HepG2 (cell line): ENCODE measurements at regions not wholly inside any gene's neighbourhood (a gene's known extent, or its start where the extent isn't known, plus 50 kb on each side); places are given as distances from the start of the nearest gene placed in this dataset.

Source experiments
- ETS1 ChIP-seq: sonication (generic); formaldehyde crosslinking; IDR thresholded peaks from 2 replicates; pipeline ENCODE4 v1.4.0; 2020; ENCODE audit warnings: missing genetic modification reagents
- FOXA1 ChIP-seq, 2 experiments: fragments of 450-650 bp in 1 of 2; sonication (generic) in 1 of 2; formaldehyde crosslinking in 1 of 2; IDR thresholded peaks; 2 replicates each; pipeline versions ENCODE4 v1.4.0 to v1.6.1; 2016 to 2020; ENCODE audit warnings: missing genetic modification reagents in 1 of 2
- FOXA3 ChIP-seq: IDR thresholded peaks from 2 replicates; pipeline ENCODE4 v1.6.1; 2016; ENCODE audit warnings: missing genetic modification reagents, missing compliant biosample characterization
- HOXD1 ChIP-seq: sonication (generic); formaldehyde crosslinking; IDR thresholded peaks from 2 replicates; pipeline ENCODE4 v1.5.0; 2020; ENCODE audit warnings: missing genetic modification reagents
- MEF2D ChIP-seq: sonication (generic); formaldehyde crosslinking; IDR thresholded peaks from 2 replicates; pipeline ENCODE4 v1.5.1; 2020; ENCODE audit warnings: mild to moderate bottlenecking, missing genetic modification reagents
- MEIS1 ChIP-seq: sonication (generic); formaldehyde crosslinking; IDR thresholded peaks from 2 replicates; pipeline ENCODE4 v1.9.0; 2021; ENCODE audit warnings: mild to moderate bottlenecking, missing genetic modification reagents, moderate library complexity, borderline replicate concordance
- NR2F1 ChIP-seq, 2 experiments: fragments of 450-650 bp in 1 of 2; formaldehyde crosslinking in 1 of 2; IDR thresholded peaks; 2 replicates each; pipeline versions ENCODE4 v1.5.0 to v1.6.1; 2016 to 2020; ENCODE audit warnings: mild to moderate bottlenecking in 1 of 2, missing compliant biosample characterization in 1 of 2, missing genetic modification reagents in 1 of 2, moderate library complexity in 1 of 2
- POLR2A ChIP-seq, 2 experiments: IDR thresholded peaks; 2 replicates each; pipeline ENCODE4 v1.6.1; 2011; ENCODE audit warnings: low read depth in 2 of 2, low read length in 2 of 2, mild to moderate bottlenecking in 1 of 2, moderate library complexity in 1 of 2; ENCODE audit not compliant: insufficient read depth in 1 of 2
- RARA ChIP-seq: IDR thresholded peaks from 2 replicates; pipeline ENCODE4 v1.6.1; 2016; ENCODE audit warnings: missing genetic modification reagents, missing compliant biosample characterization
- SATB2 ChIP-seq: sonication (generic); formaldehyde crosslinking; IDR thresholded peaks from 2 replicates; pipeline ENCODE4 v1.5.0; 2020; ENCODE audit warnings: missing genetic modification reagents
- STAT6 ChIP-seq: sonication (generic); formaldehyde crosslinking; IDR thresholded peaks from 2 replicates; pipeline ENCODE4 v1.4.0; 2020; ENCODE audit warnings: missing genetic modification reagents, mild to moderate bottlenecking, borderline replicate concordance
- XBP1 ChIP-seq: sonication (generic); formaldehyde crosslinking; IDR thresholded peaks from 2 replicates; pipeline ENCODE4 v1.5.0; 2020; ENCODE audit warnings: missing genetic modification reagents
- ZNF234 ChIP-seq: sonication (generic); formaldehyde crosslinking; conservative IDR thresholded peaks from 2 replicates; pipeline ENCODE4 v1.5.1; 2020; ENCODE audit warnings: mild to moderate bottlenecking, missing genetic modification reagents
- ZNF317 ChIP-seq: sonication (generic); formaldehyde crosslinking; IDR thresholded peaks from 2 replicates; pipeline ENCODE4 v1.5.0; 2020; ENCODE audit warnings: mild to moderate bottlenecking, missing genetic modification reagents
- ZNF33B ChIP-seq: sonication (generic); formaldehyde crosslinking; IDR thresholded peaks from 2 replicates; pipeline ENCODE4 v1.5.1; 2020; ENCODE audit warnings: mild to moderate bottlenecking, missing genetic modification reagents
- ZNF552 ChIP-seq: sonication (generic); formaldehyde crosslinking; IDR thresholded peaks from 2 replicates; pipeline ENCODE4 v1.9.0; 2022; ENCODE audit warnings: missing genetic modification reagents, mild to moderate bottlenecking, borderline replicate concordance
- ZNF589 ChIP-seq: sonication (generic); formaldehyde crosslinking; conservative IDR thresholded peaks from 2 replicates; pipeline ENCODE4 v1.8.0; 2022; ENCODE audit warnings: mild to moderate bottlenecking, moderate library complexity, missing genetic modification reagents
- ZNF597 ChIP-seq: sonication (generic); formaldehyde crosslinking; IDR thresholded peaks from 2 replicates; pipeline ENCODE4 v1.5.0; 2020; ENCODE audit warnings: missing genetic modification reagents
- ZNF619 ChIP-seq: sonication (generic); formaldehyde crosslinking; IDR thresholded peaks from 2 replicates; pipeline ENCODE4 v1.4.0; 2020; ENCODE audit warnings: mild to moderate bottlenecking, missing genetic modification reagents
- ZNF672 ChIP-seq: sonication (generic); formaldehyde crosslinking; IDR thresholded peaks from 2 replicates; pipeline ENCODE4 v1.8.1; 2022; ENCODE audit warnings: missing genetic modification reagents
- ZNF772 ChIP-seq: sonication (generic); formaldehyde crosslinking; IDR thresholded peaks from 2 replicates; pipeline ENCODE4 v1.5.0; 2020; ENCODE audit warnings: mild to moderate bottlenecking, missing genetic modification reagents
- ZNF780A ChIP-seq: sonication (generic); formaldehyde crosslinking; IDR thresholded peaks from 2 replicates; pipeline ENCODE4 v1.8.0; 2022; ENCODE audit warnings: mild to moderate bottlenecking, missing genetic modification reagents, moderate library complexity
- TF ChIP-seq, protein P1 (sequence below): sonication (generic); formaldehyde crosslinking; IDR thresholded peaks from 2 replicates; pipeline ENCODE4 v1.5.0; 2020; ENCODE audit warnings: missing genetic modification reagents, mild to moderate bottlenecking, borderline replicate concordance
- TF ChIP-seq, protein P2 (sequence below): sonication (generic); formaldehyde crosslinking; IDR thresholded peaks from 2 replicates; pipeline ENCODE4 v1.5.0; 2020; ENCODE audit warnings: mild to moderate bottlenecking, low read depth, missing genetic modification reagents, borderline replicate concordance

DNA sequence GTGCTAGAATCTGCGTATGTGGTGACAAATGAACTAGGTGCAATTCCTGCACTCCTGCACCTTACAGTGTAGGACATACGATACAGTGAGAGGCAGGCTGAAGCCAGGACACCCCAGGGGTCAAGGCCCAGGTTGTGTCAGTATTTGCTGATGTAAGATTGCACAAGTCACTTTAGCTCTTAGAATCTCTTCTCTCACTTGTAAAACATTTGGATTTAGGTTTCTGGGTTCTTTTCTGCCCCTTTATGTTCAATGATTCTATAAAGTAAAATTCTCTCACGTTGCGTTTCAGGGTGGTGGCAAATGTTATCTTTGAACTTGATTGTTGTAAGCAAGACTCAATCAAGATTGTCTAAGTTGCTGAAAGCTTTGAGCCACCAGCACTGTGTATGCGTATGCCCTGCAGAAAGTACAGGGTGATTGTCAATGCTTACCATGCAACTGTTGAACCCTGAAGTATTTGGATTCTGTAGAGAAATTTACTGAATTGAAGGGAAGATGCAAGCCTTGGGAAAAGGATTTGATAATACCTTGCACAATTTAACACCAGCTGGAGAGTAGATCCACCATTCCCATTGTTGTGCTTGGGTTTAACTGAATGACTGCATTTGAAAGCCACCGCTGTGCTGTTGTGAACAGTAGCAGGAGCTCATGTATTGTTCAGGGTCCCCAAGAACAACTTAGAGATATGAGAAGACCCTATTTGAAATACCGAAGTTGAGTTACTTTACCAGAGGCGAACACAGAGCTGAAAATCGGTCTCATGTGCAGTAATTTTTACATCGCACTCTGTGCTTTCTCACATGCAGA, 106.1 kb upstream of the CITED2 start (continued):
- TF ChIP-seq, protein P1, sequence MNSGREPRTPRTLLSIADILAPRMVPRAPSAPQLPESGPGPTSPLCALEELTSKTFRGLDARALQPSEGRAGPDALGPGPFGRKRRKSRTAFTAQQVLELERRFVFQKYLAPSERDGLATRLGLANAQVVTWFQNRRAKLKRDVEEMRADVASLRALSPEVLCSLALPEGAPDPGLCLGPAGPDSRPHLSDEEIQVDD (CRISPR knock-in tag), result no peak
- TF ChIP-seq ZNF33B (CRISPR knock-in tag) (no peak), ZNF619 (CRISPR knock-in tag) (no peak), ZNF317 (no peak), NR2F1 (CRISPR knock-in tag; IDR thresholded peaks at IDR 0.05) (peak; percentile 99 to 100), ZNF589 (CRISPR knock-in tag) (no peak), MEIS1 (CRISPR knock-in tag) (no peak; the same call in 1 of the 2 replicates), STAT6 (CRISPR knock-in tag) (no peak), ZNF672 (CRISPR knock-in tag) (no peak), ZNF772 (CRISPR knock-in tag) (peak; percentile 49; the same call in 1 of the 2 replicates), ZNF780A (CRISPR knock-in tag) (no peak; the same call in 1 of the 2 replicates), FOXA3 (CRISPR knock-in tag) (peak; percentile 96), RARA (CRISPR knock-in tag) (peak; percentile 97), HOXD1 (CRISPR knock-in tag) (peak; percentile 78; the same call in 1 of the 2 replicates), POLR2A (IDR thresholded peaks at IDR 0.05; ENCODE audit: insufficient read depth in 1 of 2, low read depth in 2 of 2, low read length in 2 of 2) (no peak), SATB2 (CRISPR knock-in tag) (no peak), FOXA1 (IDR thresholded peaks at IDR 0.05) (no peak), FOXA1 (CRISPR knock-in tag; IDR thresholded peaks at IDR 0.05) (peak; percentile 93), ZNF552 (CRISPR knock-in tag) (no peak), ZNF234 (CRISPR knock-in tag) (no peak), ZNF597 (CRISPR knock-in tag) (no peak), MEF2D (CRISPR knock-in tag) (peak; percentile 63; the same call in 1 of the 2 replicates), ETS1 (no peak), XBP1 (CRISPR knock-in tag) (no peak)
- TF ChIP-seq, protein P2, sequence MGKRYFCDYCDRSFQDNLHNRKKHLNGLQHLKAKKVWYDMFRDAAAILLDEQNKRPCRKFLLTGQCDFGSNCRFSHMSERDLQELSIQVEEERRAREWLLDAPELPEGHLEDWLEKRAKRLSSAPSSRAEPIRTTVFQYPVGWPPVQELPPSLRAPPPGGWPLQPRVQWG (CRISPR knock-in tag), result no peak
